GM18499 (cell line): ENCODE measurements at regions not wholly inside any gene's neighbourhood (a gene's known extent, or its start where the extent isn't known, plus 50 kb on each side); places are given as distances from the start of the nearest gene placed in this dataset.
"Not testable (repeated sequence)": the region's sequence is repeated elsewhere in the genome, so short reads cannot be mapped to it uniquely, and the experiment has no call there.

Source experiments
- ATAC-seq: cut with Tn5 transposase; IDR thresholded peaks from one replicate; pipeline ENCODE4 v1.9.1; 2021; ENCODE audit warnings: moderate number of reproducible peaks; ENCODE audit not compliant: insufficient read depth, unreplicated experiment

DNA sequence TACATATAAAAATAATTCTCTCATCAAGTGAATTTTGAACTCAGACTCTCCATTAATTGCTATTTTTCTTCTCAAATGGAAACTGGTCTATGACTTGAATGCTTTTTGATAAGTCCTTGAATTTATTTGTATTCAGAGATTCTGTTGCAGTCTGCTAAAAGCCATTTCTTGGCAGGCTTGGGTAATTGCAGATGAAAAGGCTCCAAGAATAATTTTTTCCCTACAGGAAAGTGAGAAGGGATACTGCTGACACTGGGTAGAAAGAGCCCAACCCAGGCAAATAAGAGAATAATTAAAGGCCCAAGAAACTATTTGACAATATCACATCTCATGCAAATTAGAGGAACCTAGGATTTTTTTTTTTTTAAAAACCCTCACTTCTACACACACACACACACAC lies 246.5 kb upstream of the DDI1 start:
- ATAC-seq: no peak

DNA sequence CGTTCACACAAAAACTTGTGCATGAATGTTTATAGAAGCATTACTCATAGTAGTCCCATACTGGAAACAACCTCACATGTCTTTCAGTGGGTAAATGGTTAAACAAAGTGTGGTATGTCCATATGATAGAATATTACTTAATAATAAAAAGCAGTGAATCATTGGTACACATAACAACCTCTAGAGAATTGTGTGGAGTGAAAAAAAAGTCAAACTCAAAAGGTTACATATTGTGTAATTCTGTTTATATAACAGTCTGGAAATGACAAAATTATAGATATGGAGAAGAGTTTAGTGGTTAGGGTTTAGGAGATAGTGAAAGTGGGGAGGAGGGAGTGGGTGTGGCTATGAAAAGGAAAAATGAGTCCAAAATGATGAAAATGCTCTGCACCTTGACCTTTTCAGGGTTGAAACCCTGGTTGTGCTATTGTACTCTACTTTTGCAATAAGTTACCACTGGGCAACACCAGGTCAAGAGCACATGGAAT lies 243.4 kb upstream of the DDI1 start:
- no peak for ATAC-seq

DNA sequence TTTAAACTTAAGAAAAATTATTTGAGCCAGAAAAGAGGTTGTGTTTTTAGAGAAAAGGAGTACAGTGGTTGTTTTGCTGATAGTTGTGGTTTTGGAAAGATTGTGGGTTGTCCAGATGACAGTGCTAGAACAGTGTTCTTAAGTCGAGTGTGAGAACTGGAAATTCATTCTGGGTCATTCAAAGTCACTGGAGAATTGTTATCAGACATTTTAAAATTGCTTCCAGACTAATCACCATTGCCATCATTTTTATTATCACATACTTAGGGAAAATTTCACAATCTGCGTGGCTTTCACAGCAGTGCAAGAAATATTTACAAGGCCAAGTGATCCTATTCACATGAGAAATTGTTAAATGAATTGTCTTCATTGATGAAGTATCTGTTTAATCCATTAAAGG lies 242.2 kb upstream of the DDI1 start:
- no peak for ATAC-seq

DNA sequence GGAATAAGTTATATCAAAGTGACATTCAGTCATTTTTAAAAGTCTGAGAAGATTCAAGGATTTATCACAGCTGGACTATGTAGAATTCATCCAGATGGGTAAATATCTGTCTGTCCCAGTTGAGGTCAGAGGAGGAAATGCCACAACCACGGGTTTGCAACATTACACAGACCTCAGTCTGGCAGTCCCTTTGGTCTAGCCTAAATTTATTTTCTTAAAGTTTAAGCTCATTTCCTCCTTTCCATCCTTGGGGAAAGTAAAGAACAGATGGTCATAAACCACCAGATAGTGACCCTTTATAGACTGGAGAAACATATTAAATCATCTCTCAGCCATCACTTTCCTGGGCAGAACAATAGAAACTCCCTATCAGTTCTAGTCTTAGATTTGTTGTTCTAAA lies 238.4 kb upstream of the DDI1 start:
- no peak for ATAC-seq

DNA sequence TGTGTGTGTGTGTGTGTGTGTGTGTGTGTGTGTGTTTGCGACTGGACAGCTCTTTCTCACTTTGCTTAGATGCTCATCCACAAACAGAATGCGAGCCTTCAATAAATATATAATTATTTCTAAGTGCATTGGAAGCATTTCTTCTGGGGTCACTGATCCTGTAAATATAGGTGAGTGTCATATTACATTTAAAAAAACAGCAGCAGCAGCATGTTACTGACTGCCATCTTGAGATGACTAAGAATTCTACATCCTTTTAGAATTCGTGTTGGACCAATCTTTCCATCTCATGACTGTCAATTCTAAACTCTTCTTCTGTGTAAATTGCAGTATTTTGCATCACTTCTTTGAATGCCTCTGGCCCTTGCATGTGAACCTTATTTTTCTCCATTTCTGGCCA lies 238.0 kb upstream of the DDI1 start:
- no peak for ATAC-seq

DNA sequence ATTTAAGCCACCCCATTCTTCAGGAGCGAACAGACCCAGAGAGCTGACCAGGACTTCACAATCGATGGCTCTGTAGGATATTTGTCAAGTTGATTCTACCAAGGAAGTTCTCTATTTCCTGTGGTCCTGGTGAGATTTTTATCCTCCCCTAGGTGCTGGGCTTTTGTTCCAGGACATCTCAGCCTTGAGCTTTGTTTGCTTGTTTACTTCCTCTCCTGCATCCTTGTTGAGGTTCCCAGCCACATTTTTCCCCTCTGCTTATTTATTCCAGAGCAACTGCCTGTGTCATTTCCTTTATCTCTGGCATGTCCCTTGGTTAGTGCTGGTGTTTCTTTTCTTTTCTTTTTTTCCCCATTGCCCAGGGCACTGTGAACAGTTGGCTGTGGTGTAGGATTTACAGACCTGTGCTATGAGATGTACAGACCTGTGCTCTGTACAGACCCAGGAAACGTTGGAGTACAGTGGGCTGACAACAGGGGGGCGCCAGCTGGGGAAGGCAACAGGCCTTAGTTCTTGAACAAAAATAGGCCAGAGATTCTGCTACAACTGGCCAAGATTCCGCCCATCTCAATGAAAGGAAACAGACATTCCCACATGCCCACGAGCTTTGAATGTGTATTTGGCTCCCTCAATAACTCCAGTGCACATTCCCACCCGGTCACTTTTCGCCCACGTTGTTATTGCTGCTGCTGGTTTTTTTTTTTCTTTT lies 235.9 kb upstream of the DDI1 start:
- ATAC-seq: no peak

DNA sequence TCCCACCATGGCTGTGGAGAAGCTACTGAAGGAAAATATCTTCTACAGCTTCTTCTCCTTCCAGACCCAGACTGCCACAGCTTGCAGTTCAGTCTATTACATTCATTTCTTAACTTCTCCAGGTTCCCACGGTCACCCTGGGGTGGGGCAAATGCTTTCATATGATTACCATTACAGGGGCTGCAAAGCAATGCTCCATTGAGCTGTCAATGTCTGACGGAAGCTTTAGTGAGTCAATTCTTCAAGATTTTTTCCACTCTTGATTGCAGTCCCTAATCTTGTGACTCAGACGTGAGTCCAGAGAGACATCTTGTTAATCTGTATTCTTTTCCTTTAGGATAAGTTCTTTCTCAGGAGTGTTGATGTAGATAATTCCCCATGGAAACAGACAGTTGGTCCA lies 233.4 kb upstream of the DDI1 start:
- no peak for ATAC-seq

DNA sequence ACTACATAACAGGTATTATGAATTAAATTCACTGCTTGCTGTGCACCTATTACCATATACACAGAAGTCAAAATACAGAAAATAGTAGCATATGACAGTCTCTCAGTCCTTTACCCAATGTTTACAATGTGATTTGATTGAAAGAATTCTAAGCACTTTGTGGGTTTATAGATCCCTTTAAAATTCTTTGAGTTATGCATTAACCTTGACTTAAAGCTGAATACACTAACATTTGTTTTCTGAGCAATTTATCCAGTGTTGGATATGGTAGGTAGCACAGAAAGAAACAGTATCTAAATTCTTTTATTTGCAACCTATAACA lies 230.8 kb upstream of the DDI1 start:
- ATAC-seq: no peak

DNA sequence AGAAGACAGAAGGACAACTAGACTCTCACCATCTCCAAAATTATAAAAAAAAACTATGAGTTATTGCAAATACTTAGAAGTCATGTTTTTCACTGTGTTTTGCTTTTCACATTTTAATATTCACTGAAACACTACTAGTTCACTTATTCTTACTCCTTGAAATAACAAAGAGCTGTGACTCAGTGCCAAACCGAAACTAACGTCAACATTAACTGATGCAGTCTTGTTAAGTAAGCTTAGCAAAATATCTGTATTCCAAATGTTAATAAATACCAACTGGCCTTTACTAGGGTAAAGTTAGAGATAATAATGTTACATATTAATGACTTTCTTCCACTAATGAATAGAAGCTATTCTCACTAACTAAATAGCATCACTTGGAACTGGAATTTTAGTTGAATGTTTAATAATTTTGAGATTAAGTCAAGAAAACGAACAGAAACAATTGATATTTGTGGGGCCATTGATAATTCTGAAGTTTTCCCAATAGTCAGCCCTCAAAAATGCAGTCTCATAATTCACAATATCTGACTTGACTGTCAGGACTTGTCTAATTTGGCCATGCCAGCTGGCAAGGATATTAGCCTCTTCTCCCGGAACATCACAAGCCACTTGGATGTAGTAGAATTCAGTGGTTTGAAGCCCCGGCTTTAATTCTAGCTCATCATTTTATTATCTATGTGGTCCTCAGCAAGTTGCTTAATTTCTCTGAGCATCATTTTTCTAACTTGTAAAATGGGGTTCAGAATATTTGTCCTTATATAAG lies 230.1 kb upstream of the DDI1 start:
- no peak for ATAC-seq

DNA sequence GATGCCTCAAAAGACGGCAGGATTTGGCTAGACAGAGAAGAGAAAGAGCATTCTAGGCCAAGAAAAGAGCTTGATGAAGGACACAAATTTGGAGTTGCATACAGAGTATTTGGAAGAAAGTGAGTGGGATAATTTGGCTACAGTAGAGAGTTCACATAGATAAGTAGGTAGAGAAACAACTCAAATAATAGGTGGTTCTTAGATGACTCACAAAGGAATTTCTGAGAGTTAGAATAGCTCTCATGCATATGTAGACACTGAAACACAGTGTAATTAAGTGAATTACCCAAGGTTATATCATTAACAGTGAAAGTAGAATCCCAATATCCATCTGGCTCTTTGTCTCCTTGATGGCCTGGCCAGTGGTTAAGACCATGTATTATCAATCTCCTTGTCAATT lies 228.6 kb upstream of the DDI1 start:
- ATAC-seq: no peak

DNA sequence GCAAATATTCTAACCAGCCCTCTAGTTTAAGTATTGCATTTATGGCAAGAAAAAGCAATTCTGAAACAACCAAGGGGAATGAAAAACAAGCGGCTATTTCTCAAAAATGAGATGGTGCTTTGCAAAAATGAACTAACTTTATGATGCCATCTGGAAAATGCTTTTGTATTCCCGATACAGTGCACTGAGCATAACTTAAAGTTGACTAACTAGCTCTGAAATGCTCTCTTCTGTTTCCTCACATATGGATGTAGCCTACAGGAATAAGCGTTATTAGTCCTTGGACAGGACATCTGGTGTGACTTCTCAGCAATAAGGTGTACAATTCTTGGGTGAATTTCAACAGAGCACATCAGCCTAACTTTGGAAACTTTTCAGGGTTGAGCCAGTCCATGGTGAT lies 228.2 kb upstream of the DDI1 start:
- ATAC-seq: no peak

DNA sequence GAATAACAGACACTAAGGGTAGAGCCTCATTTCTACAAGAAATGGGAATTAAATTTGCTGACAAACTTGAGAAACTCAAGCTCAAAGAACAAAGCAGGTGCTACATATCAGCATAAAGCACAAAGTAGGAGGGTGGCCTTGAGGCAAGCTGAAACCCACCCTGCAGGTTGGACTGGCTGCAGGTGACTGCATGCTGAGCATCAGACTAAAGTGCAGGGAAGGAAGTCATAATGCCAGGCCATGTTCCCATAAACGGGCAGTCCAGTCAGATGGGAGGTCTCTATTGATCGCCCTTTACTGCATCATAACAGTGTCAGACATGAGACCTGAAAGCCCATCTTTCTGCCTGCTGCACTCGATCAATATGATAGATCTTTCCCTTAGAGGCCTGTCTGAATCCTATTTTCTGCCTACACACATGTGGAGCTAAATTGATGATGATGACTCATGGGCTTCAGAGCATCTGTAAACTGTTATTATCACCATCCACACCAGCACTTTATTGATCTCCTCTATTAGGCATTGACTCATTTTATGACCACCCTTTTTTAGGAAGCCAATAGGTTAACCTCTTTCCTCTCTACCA lies 224.5 kb upstream of the DDI1 start:
- no peak for ATAC-seq

DNA sequence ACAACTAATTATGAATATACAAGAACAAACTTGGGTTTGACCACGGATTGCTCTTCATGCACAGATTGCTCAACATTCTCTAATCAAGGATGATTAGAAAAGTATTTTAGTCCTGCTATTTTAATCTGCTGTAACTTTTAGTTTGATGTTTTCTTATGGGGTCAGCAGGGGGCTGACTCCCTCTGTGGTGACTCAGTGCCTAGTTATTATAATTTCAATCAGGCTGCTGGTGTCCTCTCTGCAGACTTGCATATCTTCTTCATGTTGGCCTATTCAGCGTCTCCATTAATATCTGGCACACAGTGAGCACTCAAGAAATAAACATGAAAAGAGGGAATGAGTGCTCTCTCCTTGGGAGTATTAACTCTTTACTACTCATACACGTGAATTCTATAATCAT lies 223.8 kb upstream of the DDI1 start:
- ATAC-seq: no peak

DNA sequence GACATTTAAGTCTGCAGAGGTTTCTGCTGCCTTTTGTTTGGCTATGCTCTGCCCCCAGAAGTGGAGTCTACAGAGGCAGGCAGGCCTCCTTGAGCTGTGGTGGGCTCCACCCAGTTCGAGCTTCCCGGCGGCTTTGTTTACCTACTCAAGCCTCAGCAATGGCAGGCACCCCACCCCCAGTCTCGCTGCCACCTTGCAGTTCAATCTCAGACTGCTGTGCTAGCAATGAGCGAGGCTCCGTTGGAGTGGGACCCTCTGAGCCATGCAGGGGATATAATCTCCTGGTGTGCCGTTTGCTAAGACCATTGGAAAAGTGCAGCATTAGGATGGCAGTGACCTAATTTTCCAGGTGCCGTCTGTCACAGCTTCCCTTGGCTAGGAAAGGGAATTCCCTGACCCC lies 216.1 kb upstream of the DDI1 start:
- ATAC-seq: not testable (repeated sequence)

DNA sequence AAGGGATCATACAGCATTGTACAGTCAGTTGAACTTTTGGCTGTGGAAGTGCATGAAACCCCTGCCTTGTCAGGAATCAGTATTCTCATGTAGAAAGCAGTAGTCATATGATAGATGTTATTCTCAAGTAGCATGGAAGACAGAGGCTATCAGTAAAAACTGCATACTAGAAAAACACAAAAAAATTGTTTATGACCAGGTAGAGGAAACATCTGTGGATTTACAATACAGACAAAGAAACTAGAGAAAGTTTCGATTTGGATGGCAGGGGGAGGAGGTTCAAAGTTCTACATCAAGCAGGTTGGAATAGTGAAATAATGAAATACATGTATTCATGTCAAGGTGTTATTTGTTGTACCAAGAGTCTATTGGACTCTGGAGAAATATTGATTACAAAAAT lies 212.3 kb upstream of the DDI1 start:
- ATAC-seq: no peak

DNA sequence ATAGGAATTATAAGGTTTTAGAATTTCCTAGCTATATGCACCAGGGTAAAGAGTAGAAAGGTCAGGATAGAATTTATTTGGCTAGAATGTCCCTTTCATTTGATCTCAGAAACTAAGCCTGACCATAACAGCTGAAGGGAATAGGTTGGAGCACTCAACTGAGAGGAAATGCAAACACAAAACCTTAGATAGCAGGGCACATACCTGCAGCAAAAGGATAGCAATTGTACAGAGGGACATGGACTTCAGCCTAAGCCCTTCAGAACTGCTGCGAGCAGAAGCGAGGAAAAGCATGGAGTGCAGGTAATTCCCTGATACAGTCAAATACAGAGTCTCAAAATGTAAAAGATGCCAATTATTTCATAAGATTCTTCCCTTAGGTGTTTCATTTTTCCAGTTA lies 211.0 kb upstream of the DDI1 start:
- no peak for ATAC-seq

DNA sequence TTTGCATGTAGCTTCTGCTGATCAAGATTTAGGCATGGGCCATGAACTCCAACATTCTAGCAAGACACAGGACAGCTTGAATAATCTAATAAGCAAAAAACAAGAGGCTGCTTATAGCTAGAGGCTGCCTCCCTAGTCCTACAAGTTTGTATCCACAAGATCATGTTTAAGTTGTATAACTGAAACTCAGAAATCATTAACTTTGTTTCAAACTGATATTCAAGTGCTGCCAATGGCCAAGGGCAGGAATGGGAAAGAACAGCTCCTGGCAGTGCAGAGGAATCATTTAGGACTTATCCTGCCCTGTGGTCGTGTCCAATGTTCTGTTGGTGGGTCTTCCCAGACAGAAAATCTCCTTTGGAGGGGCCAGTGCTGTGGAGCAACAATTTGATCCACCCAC lies 209.6 kb upstream of the DDI1 start:
- no peak for ATAC-seq

DNA sequence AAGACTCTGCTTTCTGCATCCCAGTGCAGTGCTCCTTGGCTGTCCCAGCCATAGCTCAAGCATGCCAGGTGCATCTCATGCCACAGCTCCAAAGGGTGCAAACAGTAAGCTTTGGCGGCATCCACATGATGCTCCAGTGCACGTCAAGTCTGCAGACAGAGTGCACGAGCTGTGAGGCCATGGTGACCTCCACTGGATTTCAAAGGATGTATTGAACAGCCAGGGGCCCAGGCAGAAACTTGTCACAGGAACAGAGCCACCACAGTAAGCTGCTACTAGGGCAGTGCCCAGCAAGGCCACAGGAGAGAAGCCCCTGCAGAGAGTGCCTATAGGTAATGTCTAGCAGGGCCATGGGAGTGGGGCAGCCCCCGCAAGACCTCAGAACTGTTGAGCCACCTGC lies 206.8 kb upstream of the DDI1 start:
- ATAC-seq: no peak

DNA sequence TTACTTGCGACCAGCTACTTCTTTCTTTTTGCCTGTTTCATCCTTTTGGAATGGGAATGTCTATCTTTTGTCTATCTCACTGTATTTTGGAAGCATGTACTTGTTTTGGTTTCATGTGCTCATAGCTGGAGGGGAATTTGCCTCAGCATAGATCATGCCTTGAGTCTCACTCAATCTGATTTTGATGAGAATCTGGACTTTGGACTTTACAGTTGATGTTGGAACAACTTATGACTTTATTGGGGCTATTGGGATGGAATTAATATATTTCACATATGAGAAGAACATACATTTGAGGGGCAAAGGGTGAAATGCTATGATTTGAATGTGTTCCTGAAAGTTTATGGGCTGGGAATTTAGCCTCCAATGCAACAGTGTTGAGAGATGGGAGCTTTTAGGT lies 206.2 kb upstream of the DDI1 start:
- no peak for ATAC-seq

DNA sequence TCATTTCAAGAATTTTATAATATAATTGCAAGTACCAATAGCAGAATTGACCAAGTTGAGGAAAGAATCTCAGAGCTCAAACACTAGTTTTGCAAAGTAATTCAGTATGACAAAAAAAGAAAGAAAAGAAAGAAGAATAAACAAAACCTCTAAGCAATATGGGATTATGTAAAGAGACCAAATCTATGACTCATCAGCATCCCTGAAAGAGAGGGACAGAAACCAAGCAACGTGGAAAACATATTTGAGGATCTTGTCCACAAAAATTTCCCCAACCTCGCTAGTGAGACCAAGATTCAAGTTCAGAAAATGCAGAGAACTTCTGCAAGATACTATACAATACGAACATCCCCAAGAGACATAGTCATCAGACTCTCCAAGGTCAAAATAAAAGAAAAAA lies 203.7 kb upstream of the DDI1 start:
- ATAC-seq: no peak

DNA sequence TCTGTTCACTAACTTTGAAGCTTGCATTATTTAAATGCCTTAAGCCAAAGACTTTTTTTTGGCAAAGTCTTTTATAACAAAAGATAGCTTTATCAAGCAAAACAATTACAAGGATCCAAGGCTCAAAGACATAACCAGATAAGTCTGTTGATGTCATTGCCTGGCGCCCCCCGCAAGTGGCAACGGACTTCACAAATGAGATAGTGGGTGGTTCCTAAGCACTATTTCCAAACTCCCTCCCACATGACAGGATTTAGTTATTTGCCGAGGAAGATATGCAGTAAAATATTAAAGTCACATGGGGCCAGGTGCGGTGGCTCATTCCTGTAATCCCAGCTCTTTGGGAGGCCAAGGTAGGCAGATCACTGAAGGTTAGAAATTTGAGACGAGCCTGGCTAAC lies 194.2 kb upstream of the DDI1 start:
- no peak for ATAC-seq

DNA sequence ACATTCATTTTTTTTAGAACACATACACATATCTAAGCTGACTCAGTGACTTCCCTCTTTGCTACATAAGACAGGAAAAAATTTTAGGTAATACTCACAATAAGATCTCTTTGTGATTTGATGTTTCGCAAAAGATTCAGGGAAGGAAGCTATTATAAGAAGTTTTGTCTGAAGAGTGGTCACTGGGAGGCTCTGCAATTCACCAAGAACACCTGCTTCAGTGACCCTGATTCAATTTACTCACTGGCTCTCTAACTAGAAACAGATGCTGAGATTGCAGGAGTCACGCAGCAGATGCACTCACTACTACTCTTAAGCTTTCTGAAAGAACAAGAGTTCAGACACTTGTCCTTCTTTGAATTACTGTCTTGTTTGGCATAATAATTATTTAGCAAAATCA lies 193.6 kb upstream of the DDI1 start:
- no peak for ATAC-seq
